Stimulated activated CD4-positive, alpha-beta T cell treated with anti-CD3 and anti-CD28 coated beads, Interleukin-12 subunit alpha, Interleukin-12 subunit beta, amount 100 ng/mL, for 24 hours (primary cell): ENCODE measurements at regions not wholly inside any gene's neighbourhood (a gene's known extent, or its start where the extent isn't known, plus 50 kb on each side); places are given as distances from the start of the nearest gene placed in this dataset.

ENCODE experiments used
- DNase-seq, 2 experiments: peaks; one replicate each; pipeline ENCODE4 v3.0.0-alpha.2; 2020; ENCODE audit warnings: low read depth in 2 of 2

DNA sequence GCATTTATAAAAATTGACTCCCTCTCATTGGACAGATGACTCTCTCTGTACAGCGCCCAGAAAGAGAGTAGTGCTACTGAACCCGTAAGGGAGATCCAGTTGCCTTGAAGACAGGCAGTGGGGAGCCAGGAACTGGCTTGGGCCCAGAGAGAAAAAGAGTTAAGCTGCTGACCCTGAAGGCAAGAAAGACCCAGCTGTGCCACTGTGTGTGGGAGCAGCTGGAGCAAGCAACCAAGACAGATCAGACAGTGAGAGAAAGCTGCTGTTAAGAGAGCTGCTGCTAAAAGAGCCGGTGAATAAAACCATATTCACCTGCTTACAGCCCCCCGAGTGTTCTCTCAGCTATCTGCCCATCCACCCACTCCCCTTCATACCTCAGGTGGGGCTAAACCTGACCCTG is 149.7 kb upstream of the ADAMTS16 start:
- DNase-seq = no peak

DNA sequence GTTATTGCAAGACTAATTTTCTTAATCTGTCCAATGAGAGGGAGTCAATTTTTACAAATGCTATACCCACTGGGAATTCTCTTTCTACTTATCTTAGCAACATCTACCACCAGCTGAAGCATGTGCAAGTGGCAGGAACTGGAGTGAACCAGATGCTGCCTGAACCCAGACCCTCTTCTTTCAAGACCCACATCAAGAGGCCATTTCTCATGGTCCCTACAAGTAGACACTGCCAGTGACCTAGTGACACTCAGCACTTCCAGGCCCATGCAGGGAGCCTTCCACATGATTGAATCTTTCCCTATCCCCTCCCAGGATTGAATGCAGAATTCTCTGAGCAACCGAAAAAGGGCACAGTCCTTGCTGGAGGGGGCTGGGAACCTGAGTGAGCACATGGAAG is 148.2 kb upstream of the ADAMTS16 start:
- no peak for DNase-seq

DNA sequence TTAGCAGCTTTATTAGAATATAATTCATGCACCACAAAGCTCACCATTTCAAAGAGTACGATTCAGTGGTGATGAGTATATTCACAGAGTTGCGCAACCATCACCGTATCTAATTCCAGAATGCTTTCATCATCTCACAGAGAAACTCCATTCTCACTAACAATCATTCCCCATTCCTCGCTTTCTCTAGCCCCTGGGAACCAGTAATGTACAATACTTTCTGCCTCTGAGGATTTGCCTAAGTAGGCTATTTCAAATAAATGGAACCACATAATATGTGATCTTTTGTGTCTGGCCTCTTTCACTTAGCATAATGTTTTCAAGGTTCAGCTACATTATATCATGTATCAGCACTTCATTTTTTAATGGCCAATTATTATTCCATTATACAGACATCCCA is 145.1 kb upstream of the ADAMTS16 start:
- no peak for DNase-seq

DNA sequence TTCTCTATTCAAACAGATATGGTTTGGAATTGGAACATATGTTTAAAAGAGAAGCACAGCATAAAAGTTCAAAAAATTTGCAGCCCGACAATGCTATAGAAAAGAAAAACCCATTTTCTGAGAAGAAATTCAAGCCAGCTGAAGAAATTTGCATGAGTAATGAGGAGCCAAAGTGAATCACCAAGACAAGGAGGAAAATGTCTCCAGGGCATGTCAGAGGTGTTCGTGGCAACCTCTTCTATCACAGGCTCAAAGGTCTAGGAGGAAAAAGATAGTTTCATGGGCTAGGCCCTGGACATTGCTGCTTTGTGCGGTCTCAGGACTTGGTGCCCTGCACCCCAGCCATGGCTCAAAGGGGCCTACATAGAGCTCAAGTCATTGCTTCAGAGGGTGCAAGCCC is 134.8 kb upstream of the ADAMTS16 start:
- DNase-seq = no peak

DNA sequence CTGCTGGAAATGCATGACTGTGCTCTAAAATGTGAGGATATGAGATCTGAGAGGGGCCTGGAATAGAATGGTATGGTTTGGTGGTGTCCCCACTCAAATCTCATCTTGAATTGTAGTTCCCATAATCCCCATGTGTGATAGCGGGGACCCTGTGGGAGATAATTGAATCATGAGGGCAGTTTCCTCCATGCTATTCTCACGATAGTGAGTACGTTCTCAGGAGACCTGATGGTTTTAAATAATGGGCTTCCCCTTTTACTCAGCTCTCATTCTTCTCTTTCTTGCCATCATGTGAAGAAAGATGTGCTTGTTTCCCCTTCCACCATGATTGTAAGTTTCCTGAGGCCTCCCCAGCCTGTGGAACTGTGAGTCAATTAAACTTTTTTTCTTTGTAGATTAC is 133.6 kb upstream of the ADAMTS16 start:
- DNase-seq = no peak

DNA sequence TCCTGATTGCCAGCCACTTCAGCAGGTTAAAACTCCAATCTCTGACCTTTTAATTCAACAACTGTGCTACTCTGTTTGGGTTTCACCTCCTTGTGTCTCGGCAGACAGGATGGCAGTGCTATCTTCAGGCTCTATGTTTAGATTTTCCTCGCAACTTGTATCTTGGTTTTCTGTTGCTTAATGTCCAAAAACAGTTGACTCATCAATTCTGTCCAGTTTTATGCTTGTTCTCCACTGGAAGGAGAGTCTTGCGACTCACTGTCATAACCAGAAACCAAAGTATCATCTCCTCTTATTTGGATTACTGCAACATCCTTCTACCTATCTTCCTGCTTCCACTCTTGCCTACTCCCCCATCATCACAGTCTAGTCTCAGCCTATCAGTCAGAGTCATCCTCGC is 130.9 kb upstream of the ADAMTS16 start:
- DNase-seq = no peak

DNA sequence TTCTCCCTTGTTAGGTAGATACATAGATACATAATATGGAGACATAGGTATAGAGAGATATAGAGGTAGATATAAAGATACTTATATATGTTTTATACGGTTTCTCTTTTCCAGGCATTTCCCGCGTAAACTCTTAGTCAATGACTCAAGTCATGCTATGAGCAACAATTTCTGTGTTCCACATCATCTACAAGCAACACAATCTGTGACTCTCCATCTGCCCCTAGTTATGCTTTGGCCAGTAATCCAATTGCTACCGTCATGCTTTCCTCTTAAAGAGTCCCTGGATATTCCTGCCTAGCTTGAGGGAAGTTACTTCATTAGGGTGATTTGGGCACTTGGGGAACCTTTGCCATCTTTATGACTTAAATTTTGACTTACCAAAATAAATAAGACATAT is 129.0 kb upstream of the ADAMTS16 start:
- no peak for DNase-seq

DNA sequence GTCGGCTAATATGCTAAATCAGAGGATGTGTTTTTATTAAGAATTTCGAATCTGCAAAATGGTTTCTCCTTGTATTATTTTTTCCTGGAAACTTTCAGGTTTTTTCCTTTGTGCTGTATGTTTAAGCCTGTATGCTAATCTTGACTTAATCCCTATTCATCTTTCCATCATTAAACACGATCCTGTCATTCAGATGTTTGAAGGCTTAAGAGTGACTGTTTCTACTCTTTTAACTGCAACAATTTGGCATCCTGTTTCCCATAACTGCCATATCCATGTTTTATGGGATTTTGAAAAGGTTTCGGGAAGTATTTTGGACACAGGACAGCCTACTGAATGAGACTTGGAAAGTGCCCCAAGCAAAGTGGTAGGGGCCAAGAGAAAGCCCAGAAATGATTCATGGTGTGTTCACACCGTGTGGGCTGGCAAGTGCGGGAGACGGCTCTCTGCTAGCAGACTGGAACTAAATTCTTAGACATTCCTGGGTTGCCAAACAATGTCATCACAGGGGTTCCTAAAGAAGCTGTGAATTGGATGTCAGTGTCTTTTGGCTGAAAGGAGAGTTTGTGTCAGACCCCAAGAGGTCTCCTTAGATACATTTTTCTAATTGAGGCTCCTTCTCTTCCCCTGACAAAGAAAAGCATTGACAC is 125.4 kb upstream of the ADAMTS16 start:
- no peak for DNase-seq

DNA sequence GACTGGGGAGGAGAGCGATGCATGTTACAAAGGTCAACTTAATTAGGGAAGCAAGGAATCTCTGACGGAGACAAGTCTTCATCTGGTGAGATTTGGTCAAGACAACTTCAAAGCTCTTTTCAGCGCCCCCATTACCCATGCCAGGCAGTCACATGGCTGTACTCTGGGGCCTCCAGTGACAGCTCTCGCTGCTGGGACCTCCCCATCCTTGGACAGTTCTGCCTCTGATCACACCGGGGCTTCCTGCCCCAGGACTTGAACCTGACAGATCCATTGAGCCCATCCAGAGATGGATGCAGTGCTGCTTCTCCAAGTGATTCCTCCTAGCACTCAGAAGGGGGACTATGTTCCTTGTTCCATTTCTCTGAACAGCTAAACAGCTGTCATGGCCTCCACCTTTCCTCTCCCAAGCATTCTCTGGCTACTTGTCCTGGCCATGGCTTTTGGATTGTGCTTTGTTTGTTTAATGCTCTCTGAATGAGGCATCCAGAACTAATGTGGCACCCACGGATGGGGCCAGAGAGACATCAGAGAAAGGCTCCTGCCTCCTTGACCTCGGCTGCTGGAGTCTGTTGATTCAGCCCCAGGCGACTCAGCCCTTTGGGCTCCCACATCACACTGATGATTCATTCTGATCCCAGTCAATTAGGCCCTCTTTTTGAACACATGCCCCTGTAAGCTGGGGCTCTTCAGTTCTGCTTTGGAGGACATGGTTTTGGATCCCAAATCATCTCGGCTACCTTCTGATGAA is 122.1 kb upstream of the ADAMTS16 start:
- no peak for DNase-seq

DNA sequence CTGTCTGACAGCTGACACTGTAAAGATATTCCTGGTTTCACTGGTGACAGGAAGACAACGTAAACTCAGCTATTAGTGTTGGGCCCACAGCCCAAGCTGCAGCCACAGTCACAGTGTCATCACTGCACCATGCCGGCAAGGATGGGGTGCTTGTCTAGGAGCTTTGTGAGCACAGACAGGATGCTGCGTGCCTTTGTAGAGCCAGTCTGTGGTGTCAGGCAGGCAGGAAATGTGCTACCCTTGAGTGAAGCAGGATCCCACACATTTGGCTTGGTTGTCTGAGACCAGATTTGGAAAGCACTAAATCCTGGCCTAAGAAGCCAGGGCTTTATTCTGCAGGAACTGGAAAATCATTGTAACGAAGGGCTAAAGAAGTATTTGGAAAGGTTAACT is 121.6 kb upstream of the ADAMTS16 start:
- no peak for DNase-seq

DNA sequence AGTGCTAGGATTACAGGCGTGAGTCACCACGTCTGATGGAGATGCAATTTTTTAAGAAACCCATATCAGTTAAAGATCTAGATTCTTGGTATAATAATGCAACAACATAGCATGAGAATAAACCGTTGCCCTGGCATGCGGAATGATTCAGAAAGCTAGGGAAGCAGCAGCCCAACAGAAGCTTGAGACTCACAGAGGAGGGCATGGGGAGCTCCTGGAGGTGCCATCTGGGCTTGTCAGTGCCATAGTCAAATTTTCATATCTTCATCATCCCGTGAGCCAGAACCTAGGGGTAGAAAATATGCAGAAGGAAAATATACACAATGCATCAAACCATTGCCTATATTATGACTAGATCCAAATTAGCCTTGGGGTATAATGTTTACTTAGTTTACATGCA is 118.7 kb upstream of the ADAMTS16 start:
- no peak for DNase-seq

DNA sequence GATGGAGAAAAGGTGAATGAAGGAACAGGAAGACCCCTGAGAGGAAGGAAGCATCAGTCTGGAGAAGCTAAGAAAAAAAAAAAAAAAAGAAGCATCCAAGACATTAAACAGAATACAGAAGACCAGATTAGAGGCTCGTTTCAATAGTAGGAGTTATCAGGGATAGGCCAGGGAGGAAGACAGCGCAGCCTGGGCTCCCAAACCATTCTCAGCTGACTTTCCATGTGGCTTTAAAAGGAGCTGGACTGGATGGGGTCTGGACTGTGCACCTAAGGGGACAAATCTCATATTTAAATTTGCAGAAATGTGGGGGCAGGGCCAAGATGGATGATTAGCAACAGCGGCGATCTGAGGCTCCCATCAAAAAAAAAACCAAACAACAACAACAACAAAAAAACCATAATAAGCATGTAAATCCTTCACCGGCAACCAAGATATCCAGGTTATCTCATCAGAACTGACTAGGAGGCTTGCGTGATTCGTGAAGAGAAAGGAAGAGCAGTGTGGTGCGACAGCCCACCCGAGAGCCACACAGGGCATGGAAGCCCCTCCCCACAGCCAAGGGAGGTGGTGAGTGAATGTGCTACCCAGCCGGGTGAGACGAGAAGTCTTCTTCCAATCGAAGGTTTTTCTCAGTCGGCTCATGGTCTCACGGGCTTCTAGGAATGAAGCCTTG is 114.9 kb upstream of the ADAMTS16 start:
- no peak for DNase-seq

DNA sequence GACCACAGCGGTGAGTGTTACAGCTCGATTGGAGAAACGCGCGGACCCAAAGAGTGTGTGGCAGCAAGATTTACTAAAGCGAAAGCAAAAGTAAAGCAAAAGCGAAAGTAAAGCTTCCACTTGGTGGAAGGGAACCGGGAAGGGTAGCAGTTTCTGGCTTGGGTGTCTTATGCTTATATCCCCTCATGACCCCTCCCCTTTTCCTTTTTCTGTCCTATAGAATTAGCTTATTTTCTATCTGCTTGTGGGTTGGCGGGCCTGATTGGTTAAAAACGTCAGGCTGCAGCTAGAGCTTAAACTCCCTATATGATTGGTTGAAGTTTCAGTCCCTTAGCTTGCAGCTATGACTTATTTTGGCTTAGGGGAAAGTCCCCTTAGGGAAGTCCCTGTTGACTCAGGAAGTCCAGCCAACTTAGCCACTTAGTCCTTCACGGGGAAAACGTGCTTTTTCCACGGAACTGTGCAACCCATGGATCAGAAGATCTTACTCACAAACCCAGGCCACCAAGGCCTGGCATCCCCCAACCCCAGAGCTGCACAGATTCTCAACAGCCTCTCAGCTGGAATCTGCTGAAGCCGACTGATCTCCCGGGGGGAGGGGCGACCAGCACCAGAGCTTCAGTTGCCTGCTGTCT is 114.2 kb upstream of the ADAMTS16 start:
- no peak for DNase-seq

DNA sequence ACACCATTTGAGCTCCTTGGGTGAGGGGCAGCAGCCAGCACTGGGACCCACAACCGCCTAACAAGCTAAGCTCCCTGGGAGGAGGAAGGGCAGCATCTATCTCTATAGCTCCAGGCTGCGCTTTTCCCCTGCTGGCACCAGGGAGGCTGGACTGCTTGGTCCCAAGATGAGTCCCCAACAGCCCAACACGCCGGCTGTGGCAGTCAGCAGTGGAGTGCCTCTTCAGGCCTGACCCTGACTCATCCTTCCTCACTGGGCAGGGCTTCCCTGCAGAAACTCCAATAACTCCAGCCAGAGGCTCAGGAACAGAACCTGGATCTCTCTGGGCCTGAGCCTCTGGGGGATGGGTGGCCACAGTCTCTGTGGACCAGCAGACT is 113.7 kb upstream of the ADAMTS16 start:
- no peak for DNase-seq

DNA sequence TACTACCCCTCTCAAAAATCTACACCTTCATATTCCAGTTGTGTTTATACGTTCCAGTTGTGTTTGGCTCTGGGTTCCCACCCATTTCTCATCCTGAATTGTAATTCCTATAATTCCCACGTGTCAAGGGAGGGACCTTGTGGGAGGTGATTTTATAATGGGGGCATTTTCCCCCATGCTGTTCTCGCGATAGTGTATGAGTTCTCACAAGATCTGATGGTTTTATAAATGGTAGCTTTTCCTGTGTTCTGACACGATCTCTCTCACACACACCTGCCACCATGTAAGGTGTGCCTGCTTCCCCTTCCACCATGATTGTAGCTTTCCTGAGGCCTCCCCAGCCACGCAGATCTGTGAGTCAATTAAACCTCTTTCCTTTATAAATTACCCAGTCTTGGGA is 108.5 kb upstream of the ADAMTS16 start:
- DNase-seq = no peak

DNA sequence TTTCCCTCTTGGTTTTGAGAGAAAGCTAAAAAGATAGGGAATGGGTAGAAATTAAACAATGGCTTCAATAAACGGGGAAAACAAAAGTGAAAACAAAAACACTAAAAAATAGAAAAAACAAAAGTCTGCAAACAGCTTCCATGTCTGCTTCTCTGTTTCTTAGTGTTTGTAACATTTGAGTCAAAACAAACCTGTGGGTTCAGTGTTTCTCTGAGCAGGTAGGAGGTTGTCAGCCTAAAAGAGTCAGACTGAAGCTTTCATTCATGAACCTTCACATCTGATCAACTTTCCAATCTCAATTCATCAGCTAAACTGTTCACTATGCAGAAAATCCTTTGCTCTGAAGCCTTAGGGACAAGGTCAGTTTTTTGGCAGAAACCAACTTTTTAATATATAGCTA is 102.5 kb upstream of the ADAMTS16 start:
- DNase-seq = no peak

DNA sequence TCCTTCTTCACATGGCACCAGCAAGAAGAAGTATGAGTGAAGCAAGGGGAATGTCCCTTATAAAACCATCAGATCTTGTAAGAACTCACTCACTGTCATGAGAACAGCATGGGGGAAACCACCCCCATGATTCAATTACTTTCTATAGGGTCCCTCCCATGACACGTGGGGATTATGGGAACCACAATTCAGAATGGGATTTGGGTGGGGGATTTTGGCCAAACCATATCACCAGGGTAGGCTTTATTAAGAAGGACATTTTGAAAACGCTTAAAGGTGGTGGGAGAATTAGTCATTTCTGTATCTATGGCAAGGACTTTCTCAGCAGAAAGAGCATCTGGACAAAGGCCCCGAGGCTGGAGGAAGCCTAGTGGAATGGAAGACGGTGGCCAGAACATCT is 100.2 kb upstream of the ADAMTS16 start:
- no peak for DNase-seq

DNA sequence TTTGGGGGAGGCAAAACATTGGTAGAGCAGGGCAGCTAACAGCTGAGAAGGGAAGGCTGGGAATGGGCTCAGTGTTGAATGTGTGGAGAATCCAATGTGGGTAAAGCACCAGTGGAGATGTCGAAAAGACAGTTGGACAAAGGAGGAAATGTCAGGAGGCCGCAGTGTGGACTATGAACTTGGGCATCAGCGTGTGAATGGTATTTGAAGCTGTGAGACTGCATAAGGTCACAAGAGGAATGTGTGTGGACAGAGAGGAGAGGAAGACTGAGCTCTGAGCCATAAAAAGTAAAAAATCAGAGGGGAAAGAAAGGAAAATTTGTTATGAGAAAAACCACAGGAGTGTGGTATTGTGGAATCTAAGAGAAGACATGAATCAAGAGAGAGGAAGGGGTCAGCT is 99.4 kb upstream of the ADAMTS16 start:
- no peak for DNase-seq

DNA sequence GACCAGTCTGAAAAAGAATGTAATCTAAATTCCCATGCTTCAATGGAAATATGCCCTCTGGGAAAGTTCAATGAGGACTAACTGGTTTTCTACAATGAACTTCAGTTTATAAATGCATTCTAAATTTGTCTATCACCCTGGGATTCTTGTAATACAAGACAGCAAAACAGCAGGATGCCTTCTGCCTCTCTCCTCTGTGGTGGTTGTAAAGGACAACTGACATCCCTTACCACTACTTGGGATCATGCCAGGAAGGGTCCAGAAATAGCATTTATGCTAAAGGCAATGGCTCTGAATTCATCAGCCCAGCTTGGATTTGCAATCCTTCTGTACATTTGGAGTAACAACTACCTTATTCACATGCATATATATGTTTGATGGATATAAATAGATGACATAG is 97.3 kb upstream of the ADAMTS16 start:
- DNase-seq = no peak

DNA sequence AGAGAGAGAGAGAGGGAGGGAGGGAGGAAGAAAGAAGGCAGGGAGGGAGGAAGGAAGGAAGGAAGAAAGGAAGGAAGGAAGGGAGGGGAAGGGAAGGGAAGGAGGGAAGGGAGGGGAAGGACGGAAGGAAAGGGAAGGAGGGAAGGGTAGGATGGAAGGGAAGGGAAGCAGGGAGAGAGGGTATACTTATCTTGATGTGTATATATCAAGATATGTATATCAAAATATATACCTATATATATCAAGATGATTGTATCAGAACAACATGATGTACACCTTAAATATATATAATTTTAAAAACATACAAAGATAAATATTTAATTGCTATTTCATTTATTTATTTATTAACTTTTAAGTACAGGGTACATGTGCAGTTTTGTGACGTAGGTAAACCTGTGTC is 96.8 kb upstream of the ADAMTS16 start:
- DNase-seq = no peak

DNA sequence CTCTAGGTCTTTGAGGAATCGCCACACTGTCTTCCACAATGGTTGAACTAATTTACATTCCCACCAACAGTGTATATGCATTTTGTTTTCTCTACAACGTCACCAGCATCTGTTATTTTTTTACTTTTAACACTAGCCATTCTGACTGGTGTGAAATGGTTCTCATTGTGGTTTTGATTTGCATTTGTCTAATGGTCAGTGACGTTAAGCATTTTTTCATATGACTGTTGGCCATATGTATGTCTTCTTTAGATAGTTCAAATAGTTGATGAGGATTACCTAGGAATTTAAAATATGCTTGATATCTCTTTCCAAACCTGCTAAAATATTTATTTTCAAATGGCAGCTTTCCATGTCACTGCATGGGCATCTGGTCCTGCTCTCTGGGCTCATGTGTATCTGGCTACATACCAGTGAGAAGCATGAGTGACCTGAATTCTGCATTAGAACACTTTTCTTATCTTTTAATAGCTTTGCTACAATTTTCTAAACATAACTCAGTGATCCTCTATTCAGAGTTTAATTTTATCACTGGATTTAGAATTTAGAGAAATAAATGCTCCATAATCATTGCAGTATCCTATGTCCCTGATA is 95.8 kb upstream of the ADAMTS16 start:
- no peak for DNase-seq

DNA sequence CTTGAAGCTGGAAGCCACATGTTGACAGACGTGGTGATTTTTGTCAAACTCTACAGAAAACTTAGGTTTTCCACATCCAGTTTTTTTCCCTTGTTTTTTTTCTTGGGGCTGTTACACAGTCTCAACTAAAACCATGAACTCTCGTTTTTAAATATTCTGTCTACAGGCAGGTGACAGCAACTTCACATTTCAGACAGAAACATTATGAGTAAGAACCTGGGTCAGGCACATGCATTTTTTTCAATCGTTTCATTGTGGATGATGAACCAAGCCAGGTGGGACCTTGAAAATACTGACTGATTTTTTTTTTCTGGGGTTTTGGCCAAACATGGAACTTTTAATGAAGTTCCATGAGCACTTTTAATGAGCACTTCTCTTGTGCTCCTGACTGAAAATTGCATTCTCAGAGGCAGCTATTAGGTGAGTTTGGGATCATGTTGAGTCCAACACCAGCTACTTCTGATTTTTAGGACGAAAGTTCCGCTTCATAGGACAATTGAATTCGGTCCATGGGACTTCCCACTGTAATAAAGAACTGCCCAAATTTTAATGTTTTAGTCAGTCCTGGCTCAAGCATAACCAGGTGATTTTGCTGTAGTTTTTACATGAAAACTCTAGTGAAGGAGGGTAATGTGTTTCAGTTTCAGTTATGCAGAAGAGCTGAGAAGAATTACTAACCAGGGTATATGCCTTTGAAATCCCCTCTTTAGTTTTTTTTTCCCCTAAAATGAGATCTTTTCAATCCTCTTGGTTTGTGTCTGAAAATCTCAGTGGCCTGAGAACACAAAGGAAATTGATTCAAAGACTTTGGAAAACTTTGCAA is 93.2 kb upstream of the ADAMTS16 start:
- no peak for DNase-seq
